GM18873 (cell line): ENCODE measurements at regions not wholly inside any gene's neighbourhood (a gene's known extent, or its start where the extent isn't known, plus 50 kb on each side); places are given as distances from the start of the nearest gene placed in this dataset.

ENCODE experiments used
- ATAC-seq: cut with Tn5 transposase; IDR thresholded peaks from one replicate; pipeline ENCODE4 v1.9.1; 2021; ENCODE audit warnings: mild to moderate bottlenecking, moderate library complexity, moderate number of reproducible peaks; ENCODE audit not compliant: unreplicated experiment, low FRiP score

GRCh38 chr6:166106076-166106686 is 61.5 kb downstream of the TBXT start:
- no peak for ATAC-seq

GRCh38 chr6:166105341-166106075 is 62.1 kb downstream of the TBXT start:
- ATAC-seq: no peak

GRCh38 chr6:166104872-166105271 is 62.8 kb downstream of the TBXT start:
- no peak for ATAC-seq

GRCh38 chr6:166104107-166104506 is 63.5 kb downstream of the TBXT start:
- ATAC-seq: no peak

- no peak for ATAC-seq
Observed at GRCh38 chr6:166101819-166102419, 65.7 kb downstream of the TBXT start.

GRCh38 chr6:166097914-166098522 is 69.6 kb downstream of the TBXT start:
- no peak for ATAC-seq

GRCh38 chr6:166087852-166088251 is 79.8 kb downstream of the TBXT start:
- no peak for ATAC-seq

GRCh38 chr6:166087246-166087645 is 80.4 kb downstream of the TBXT start:
- ATAC-seq: no peak

GRCh38 chr6:166085500-166085899 is 82.2 kb downstream of the TBXT start:
- ATAC-seq: no peak

GRCh38 chr6:166084951-166085350 is 82.7 kb downstream of the TBXT start:
- no peak for ATAC-seq

GRCh38 chr6:166079841-166080240 is 87.8 kb downstream of the TBXT start:
- no peak for ATAC-seq

GRCh38 chr6:166078294-166078693 is 89.4 kb downstream of the TBXT start:
- no peak for ATAC-seq

- ATAC-seq: no peak
Observed at GRCh38 chr6:166076625-166077024, 91.0 kb downstream of the TBXT start.

GRCh38 chr6:166075925-166076324 is 91.7 kb downstream of the TBXT start:
- no peak for ATAC-seq

GRCh38 chr6:166075186-166075585 is 92.5 kb downstream of the TBXT start:
- no peak for ATAC-seq

- no peak for ATAC-seq
Observed at GRCh38 chr6:166073082-166073481, 94.6 kb downstream of the TBXT start.

GRCh38 chr6:166068768-166069167 is 98.9 kb downstream of the TBXT start:
- no peak for ATAC-seq

- no peak for ATAC-seq
Observed at GRCh38 chr6:166058064-166058739, 109.4 kb downstream of the TBXT start.

GRCh38 chr6:166057431-166057830 is 110.2 kb downstream of the TBXT start:
- ATAC-seq: no peak

GRCh38 chr6:166056637-166057036 is 111.0 kb downstream of the TBXT start:
- no peak for ATAC-seq

GRCh38 chr6:166055801-166056200 is 111.8 kb downstream of the TBXT start:
- no peak for ATAC-seq
